ENCODE measurements at regions not wholly inside any gene's neighbourhood (a gene's known extent, or its start where the extent isn't known, plus 50 kb on each side); places are given as distances from the start of the nearest gene placed in this dataset.

GRCh38 chr3:15952543-15953175, 154.9 kb upstream of the ANKRD28 start:
- peak; percentile 14 for DNase-seq (ENCODE audit: low read depth)

GRCh38 chr3:15953841-15954240, 156.1 kb upstream of the ANKRD28 start:
- DNase-seq (ENCODE audit: low read depth) = no peak

DNA sequence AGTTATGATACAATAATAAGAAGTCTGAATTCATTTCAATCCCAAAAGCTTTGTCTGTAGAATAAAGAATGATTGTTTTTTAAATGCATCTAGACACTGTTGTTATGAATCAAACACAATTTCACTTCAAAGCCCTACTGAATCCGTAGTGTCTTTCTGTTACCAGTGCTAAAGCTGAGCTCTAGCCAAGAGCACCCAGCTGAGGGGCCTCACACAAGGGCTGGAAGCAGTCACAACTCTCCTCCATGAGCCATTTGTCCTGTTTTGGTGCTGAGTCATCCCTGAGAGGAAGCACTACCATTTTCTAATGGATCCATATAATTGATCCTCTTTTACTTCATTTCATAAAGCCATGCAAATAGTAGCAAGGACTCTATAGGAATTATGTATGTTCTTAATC, 158.2 kb upstream of the ANKRD28 start:
- peak; percentile 28 for DNase-seq (ENCODE audit: low read depth)

- DNase-seq (ENCODE audit: low read depth) = peak; percentile 28
These were observed 161.1 kb upstream of the ANKRD28 start for GRCh38 chr3:15958692-15959433.

GRCh38 chr3:15959434-15959811, 161.6 kb upstream of the ANKRD28 start:
- DNase-seq (ENCODE audit: low read depth) = peak; percentile 16

- peak; percentile 89 for DNase-seq (ENCODE audit: low read depth)
These were observed 167.0 kb upstream of the ANKRD28 start for GRCh38 chr3:15964605-15965442.

- DNase-seq (ENCODE audit: low read depth) = no peak
These were observed 169.8 kb upstream of the ANKRD28 start for GRCh38 chr3:15967577-15967976.

GRCh38 chr3:15969874-15970640, 172.3 kb upstream of the ANKRD28 start:
- no peak for DNase-seq (ENCODE audit: low read depth)

GRCh38 chr3:15973414-15973813, 175.6 kb upstream of the ANKRD28 start:
- DNase-seq (ENCODE audit: low read depth) = no peak

- DNase-seq (ENCODE audit: low read depth) = no peak
These were observed 176.2 kb upstream of the ANKRD28 start for GRCh38 chr3:15973940-15974339.

DNA sequence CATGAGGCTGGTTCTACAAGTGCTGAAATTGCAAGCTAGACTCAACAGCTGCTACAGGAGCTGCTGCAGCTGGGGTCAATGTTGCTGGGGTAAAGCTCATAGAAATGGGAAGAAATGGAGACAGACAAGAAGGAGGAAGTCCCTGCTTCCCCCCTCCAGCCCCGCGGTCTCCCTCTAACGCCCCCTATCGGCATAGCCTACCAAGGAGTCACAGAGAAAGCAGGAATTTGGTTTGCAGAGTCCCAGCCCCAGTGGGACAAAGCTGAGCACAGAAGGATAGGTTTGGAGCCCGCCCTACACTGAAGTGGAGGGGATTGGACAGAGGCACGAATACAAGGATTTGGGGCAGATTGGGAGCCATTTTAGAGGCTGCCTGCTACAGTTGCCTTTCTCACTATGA, 176.9 kb upstream of the ANKRD28 start:
- no peak for DNase-seq (ENCODE audit: low read depth)

DNA sequence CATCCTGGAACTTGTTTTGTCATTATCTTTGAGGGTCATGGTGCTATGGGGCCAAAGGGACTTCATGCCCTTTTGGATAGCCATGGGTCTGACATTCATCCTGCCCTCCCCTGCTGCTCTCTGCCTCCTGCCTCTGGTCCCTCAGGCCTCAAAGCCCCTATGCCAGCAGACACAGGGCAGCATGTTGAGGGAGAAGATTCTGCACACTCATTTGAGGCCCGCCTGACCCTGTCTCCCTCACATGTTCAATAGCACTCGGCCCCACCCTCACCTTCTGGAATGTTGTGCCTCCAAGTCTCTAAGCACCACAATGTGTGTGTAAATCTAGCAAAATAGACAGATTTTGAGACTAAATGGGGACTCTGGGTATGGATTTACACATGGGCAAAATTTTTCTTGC, 178.7 kb upstream of the ANKRD28 start:
- DNase-seq (ENCODE audit: low read depth) = no peak

DNA sequence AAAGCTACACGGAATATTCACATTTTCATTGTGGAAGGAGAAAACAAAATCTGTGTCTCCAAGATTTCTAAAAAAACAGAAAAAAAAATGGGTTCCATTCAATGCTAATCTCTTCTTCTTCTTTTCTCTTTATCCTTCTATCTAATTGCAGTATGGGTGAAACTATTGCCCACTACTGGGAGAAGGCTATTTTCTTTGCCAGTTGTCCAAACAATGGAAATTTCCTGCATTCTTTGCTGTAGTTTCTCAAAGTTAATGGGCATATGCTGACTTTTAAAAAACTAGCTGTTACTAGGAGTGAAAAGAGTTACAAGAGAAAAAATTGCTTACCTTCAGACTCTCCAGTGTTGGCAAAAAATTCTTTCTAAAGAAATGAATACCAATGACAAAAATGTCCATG, 179.3 kb upstream of the ANKRD28 start:
- DNase-seq (ENCODE audit: low read depth) = no peak

DNA sequence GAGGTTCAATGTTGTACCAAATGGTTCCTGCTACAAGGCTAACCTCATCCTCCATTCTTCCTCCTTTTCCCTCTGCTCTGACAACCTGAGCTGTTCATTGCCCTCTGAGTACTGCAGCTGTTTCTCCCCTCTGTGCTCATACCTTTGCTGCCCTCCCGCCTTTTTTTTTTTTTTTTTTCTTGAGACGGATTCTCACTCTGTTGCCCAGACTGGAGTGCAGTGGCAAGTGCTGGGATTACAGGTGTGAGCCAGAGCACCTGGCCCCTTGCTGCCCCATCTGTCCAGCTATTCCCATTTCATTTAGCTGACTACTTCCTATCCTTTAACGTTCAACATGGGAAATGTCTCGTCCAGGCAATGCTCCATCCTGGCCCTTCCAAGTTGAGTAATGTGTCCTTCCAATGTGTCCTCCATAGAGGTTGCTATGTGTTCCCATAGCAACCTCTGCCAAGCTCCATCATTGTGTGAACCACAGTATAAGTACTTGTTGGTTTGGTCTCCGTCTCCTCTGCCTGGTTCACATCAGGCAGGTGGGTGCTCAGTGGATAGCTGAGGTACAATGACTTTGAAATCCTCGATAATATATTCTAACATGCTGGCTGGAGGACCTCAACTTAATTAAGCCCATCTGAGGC, 179.9 kb upstream of the ANKRD28 start:
- no peak for DNase-seq (ENCODE audit: low read depth)

GRCh38 chr3:15978801-15979200, 181.0 kb upstream of the ANKRD28 start:
- no peak for DNase-seq (ENCODE audit: low read depth)

DNA sequence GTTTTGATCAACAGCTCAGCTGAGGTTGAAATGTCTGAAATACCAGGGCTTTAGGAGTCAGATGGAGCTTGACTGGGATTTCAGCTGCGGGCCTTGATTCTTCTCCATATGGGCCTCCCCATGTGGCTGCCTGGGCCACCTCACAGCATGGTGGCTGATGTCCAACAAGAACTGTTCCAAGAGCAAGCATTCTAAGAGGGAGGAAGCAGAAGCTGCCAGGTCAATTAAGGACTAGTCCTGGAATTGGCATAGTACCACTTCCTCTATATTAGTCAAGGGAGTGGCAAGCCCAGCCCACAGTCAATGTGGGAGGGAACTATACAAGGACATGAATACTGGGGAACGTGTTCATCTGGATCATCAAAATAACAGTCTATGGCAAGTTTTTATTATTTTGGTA, 181.7 kb upstream of the ANKRD28 start:
- DNase-seq (ENCODE audit: low read depth) = peak; percentile 71

GRCh38 chr3:15979900-15980299, 182.1 kb upstream of the ANKRD28 start:
- no peak for DNase-seq (ENCODE audit: low read depth)

DNA sequence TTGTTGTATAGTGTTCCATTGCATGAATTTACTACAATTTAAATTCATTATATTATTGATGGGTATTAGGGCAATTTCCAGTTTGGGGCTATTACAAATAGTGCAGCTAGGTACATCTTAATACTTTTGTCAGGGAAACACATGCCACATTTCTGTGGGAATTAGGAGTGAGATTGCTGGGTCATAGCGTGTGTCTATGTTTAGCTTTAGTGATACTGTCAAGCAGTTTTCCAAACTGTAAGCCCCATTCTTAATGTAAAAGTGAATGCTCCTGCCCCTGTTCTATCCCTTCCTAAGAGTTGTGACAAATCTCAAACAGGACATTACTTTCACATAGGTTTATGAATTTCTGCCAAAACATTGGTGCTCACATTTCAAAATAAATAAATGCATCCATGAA, 184.5 kb upstream of the ANKRD28 start:
- DNase-seq (ENCODE audit: low read depth) = no peak

DNA sequence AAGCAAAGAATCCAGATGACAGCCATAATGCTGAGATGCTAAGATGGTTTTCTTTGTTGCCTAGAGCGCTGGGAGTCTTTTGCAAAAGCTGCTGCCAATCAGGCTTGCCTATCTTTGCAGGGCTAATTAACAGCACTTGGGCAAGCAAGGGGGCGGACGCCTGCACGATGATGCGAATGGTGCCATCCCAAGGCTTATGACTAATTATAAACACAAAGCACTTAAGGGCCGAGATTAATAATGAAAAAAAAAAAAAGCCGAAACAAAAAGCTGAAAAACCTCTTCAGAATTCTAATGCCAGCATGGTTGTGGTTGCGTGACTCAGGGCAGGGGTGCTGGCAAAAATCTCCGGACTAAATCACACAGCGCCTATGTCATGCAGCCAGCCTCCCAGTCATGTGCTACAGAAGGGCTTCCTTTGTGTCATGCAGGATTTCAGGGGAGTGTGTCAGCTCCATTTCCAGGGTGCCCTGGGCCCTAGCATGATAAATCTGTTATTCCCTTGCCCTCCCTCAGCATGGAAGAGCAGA, 185.0 kb upstream of the ANKRD28 start:
- peak; percentile 97 for DNase-seq (ENCODE audit: low read depth)

- DNase-seq (ENCODE audit: low read depth) = peak; percentile 93
These were observed 185.5 kb upstream of the ANKRD28 start for GRCh38 chr3:15983232-15983631.

DNA sequence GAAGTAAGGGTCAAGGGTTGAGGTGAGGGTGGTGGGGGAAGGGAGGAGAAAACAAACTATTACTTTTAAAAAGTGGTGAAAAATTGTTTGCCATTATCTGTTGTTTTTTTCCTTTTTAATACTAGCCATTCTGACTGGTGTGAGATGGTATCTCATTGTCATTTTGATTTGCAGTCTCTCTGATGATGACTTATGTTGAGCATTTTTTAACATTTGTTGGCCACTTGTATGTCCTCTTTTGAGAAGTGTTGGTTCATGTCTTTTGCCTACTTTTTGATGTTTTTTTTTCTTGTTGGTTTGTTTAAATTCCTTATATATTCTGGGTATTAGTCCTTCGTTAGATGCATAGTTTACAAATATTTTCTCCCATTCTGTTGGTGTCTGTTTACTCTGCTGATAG, 185.9 kb upstream of the ANKRD28 start:
- no peak for DNase-seq (ENCODE audit: low read depth)

Data from RPMI7951 (cell line).